GM12892 (cell line): ENCODE measurements at regions not wholly inside any gene's neighbourhood (a gene's known extent, or its start where the extent isn't known, plus 50 kb on each side); places are given as distances from the start of the nearest gene placed in this dataset.

Experiments used
- POLR2A ChIP-seq: IDR thresholded peaks from 2 replicates; pipeline ENCODE4 v1.6.1; 2011; ENCODE audit warnings: low read depth, low read length, control low read depth
- POLR2AphosphoS5 ChIP-seq: IDR thresholded peaks from 2 replicates; pipeline ENCODE4 v1.6.1; 2011; ENCODE audit warnings: low read depth, low read length, control low read depth

DNA sequence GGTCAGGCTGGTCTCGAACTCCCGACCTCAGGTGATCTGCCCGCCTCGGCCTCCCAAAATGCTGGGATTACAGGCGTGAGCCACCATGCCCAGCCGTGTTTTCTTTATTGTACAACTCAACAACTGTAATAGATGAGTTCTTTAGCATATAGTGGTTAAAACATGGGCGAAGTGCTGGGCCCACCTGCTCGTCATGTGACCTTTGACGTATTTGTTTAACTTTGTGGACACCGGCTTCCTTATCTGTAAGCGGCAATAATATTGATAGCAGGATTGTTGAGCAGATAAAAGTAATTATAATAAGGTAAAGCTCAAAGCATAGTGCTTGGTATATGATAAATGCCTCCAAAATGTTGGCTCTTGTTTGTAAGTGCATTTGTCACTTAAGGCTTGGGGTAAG is 460.3 kb downstream of the KLF12 start:
- no peak for TF ChIP-seq POLR2A
- no peak for TF ChIP-seq POLR2AphosphoS5
